Activated B cell treated with CpG ODN at 0.5 μM for 24 hours (primary cell): ENCODE measurements at regions not wholly inside any gene's neighbourhood (a gene's known extent, or its start where the extent isn't known, plus 50 kb on each side); places are given as distances from the start of the nearest gene placed in this dataset.

ENCODE experiments used
- ATAC-seq: fragments of 200-7000 bp; cut with Tn5 transposase; one replicate; pipeline ENCODE4 v1.10.0; 2021; ENCODE audit warnings: low read depth, mild to moderate bottlenecking, moderate library complexity
- CTCF ChIA-PET: fragments of 350-600 bp; sonication (Branson Sonifier 250); formaldehyde crosslinking; loops from one replicate; lab custom pipeline; 2021; ENCODE audit warnings: antibody characterized with exemption; lab: Charles Lee
- POLR2A ChIA-PET: fragments of 350-600 bp; sonication (Branson Sonifier 250); formaldehyde crosslinking; loops from one replicate; lab custom pipeline; 2021; ENCODE audit warnings: antibody characterized with exemption; lab: Charles Lee
- DNase-seq: peaks from one replicate; pipeline ENCODE4 v3.0.0; 2022
- H3K27ac Mint-ChIP-seq: one replicate; pipeline ENCODE4 v1.8.0; 2020; ENCODE audit warnings: mixed read lengths
- H3K27me3 Mint-ChIP-seq: one replicate; pipeline ENCODE4 v1.8.0; 2021; ENCODE audit warnings: mixed read lengths
- H3K36me3 Mint-ChIP-seq: one replicate; pipeline ENCODE4 v1.8.0; 2021; ENCODE audit warnings: low read depth, mixed read lengths
- H3K4me1 Mint-ChIP-seq: one replicate; pipeline ENCODE4 v1.8.0; 2021; ENCODE audit warnings: mixed read lengths
- H3K4me3 Mint-ChIP-seq: one replicate; pipeline ENCODE4 v1.8.0; 2020; ENCODE audit warnings: mild to moderate bottlenecking, mixed read lengths
- H3K9me3 Mint-ChIP-seq: one replicate; pipeline ENCODE4 v1.8.0; 2020; ENCODE audit warnings: mixed read lengths
- CTCF ChIP-seq: fragments of 200-600 bp; IDR thresholded peaks from one replicate; pipeline ENCODE4 v1.8.0; 2022; ENCODE audit warnings: antibody characterized with exemption, mild to moderate bottlenecking
- intact Hi-C: fragments of 100-400 bp; cut with micrococcal nuclease; formaldehyde crosslinking; loops from one replicate; pipeline ENCODE4 v1.15.1; 2024

- intact Hi-C loops: no loop called here
- ChIA-PET CTCF (no interaction called here), POLR2A (no interaction called here)
Measured at GRCh38 chr2:225737556-225737955, 338.0 kb downstream of the NYAP2 start.

GRCh38 chr2:225735844-225736243 lies 336.3 kb downstream of the NYAP2 start:
- TF ChIP-seq CTCF: no peak
- Mint-ChIP-seq H3K27ac (no peak overlapping the region), H3K4me3 (no peak overlapping the region), H3K27me3 (peaks cover under 1% of the 10 kb centered on the region), H3K36me3 (no peaks in the 10 kb centered on the region), H3K4me1 (no peaks in the 10 kb centered on the region), H3K9me3 (no peaks in the 10 kb centered on the region)
- no peak for DNase-seq
- no peak for ATAC-seq
- intact Hi-C loops: no loop called here
- ChIA-PET POLR2A (no interaction called here), CTCF (no interaction called here)

More at GRCh38 chr2:225737556-225737955, 338.0 kb downstream of the NYAP2 start:
- ATAC-seq (no peak), DNase-seq (no peak)
- Mint-ChIP-seq H3K36me3 (no peaks in the 10 kb centered on the region), H3K27ac (no peak overlapping the region), H3K4me1 (no peaks in the 10 kb centered on the region), H3K4me3 (no peak overlapping the region), H3K27me3 (peaks cover 3% of the 10 kb centered on the region), H3K9me3 (no peaks in the 10 kb centered on the region)
- no peak for TF ChIP-seq CTCF

- Mint-ChIP-seq H3K4me3 (no peak overlapping the region), H3K36me3 (no peaks in the 10 kb centered on the region), H3K27ac (no peak overlapping the region), H3K27me3 (no peaks in the 10 kb centered on the region), H3K4me1 (no peaks in the 10 kb centered on the region), H3K9me3 (no peaks in the 10 kb centered on the region)
- DNase-seq (no peak), ATAC-seq (no peak)
- TF ChIP-seq CTCF: no peak
- intact Hi-C loops: no loop called here
- ChIA-PET POLR2A (no interaction called here), CTCF (no interaction called here)
Measured at GRCh38 chr2:225725726-225726125, 326.2 kb downstream of the NYAP2 start.
